ENCODE measurements at regions not wholly inside any gene's neighbourhood (a gene's known extent, or its start where the extent isn't known, plus 50 kb on each side); places are given as distances from the start of the nearest gene placed in this dataset.

DNA sequence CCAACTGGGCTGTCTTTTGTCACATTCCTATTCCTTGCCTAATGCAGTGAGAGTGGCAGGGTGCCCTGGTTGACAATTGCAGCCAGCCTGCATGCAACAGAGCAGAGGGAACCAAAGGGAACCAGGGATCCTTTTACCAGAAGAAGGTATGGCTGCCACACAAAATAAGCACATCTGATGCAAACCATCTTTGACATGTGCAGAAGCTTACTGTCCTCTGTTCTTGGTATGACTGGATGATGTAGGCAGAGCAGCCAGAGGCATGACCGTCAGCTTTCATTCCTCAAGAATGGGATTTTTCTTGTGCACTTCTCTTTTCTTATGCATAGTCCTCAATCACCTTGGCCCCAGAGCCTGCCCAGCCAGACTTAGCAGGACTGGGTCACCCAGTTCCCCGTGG lies 116.1 kb downstream of the UQCRFS1 start:
- Histone ChIP-seq H3K36me3 (ENCODE audit: insufficient read depth, low read length) (no peaks in the 10 kb centered on the region), H3K4me3 (ENCODE audit: low read length) (no peak overlapping the region), H3K9me3 (ENCODE audit: insufficient read depth, low read depth, low read length) (no peaks in the 10 kb centered on the region), H3K9ac (ENCODE audit: low read depth, low read length) (no peak overlapping the region), H3K27ac (ENCODE audit: low read depth, low read length) (no peak overlapping the region), H3K4me1 (ENCODE audit: insufficient read depth, low read length) (peaks cover 6% of the 10 kb centered on the region), H3K27me3 (ENCODE audit: insufficient read depth, low read length) (no peaks in the 10 kb centered on the region)
- 67% methylated on average over 2 of the region's 2 CpGs for WGBS

DNA sequence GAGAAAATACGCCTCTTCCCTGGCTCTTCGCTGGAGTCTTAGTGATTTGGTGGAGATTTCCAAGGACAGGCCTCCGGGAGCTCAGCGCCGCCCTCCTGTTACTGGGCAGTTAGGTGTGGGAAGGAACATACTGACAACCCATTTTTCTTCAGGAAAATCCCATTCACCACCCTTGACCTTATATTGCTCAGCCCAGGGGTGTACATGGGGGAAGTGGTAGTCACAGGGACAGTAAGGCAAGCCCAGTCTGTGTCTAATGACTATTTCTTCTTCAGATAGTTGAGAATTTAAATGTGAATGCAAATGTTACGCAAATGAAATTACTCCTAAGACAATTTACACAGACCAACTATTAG lies 119.4 kb downstream of the UQCRFS1 start:
- Histone ChIP-seq H3K4me1 (ENCODE audit: insufficient read depth, low read length) (peaks cover 16% of the 10 kb centered on the region), H3K4me3 (ENCODE audit: low read length) (no peak overlapping the region), H3K27me3 (ENCODE audit: insufficient read depth, low read length) (no peaks in the 10 kb centered on the region), H3K9ac (ENCODE audit: low read depth, low read length) (no peak overlapping the region), H3K36me3 (ENCODE audit: insufficient read depth, low read length) (no peaks in the 10 kb centered on the region), H3K9me3 (ENCODE audit: insufficient read depth, low read depth, low read length) (no peaks in the 10 kb centered on the region), H3K27ac (ENCODE audit: low read depth, low read length) (no peak overlapping the region)
- 87% methylated on average over 5 of the region's 6 CpGs for WGBS

DNA sequence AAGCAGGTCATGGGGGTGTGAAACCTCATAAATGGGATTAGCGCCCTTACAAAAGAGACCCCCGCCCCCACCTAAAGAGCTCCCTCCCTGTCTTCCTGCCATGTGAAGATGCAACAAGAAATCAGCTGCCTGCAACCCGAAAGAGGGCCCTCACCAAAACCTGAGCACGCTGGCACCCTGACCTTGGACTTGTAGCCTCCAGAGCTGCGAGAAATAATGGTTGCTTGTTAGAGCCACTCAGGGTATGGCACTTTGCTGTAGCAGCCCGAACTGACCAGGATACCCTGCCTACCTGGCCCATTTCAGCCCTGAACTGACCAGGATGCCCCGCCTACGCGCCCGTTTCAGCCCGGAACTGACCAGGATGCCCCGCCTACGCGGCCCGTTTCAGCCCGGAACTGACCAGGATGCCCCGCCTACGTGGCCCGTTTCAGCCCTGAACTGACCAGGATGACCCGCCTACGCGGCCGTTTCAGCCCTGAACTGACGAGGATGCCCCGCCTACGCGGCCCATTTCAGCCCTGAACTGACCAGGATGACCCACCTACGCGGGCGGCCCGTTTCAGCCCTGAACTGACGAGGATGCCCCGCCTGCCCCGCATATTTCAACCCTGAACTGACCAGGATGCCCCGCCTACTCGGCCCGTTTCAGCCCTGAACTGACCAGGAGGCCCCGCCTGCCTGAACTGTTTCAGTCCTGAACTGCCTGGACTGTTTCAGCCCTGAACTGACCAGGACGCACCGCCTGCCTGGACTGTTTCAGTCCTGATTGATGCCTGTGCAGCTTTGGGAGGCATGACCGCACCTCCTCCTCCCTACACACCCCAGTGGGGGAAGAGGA lies 120.0 kb downstream of the UQCRFS1 start:
- Histone ChIP-seq H3K4me3 (ENCODE audit: low read length) (no peak overlapping the region), H3K9ac (ENCODE audit: low read depth, low read length) (no peak overlapping the region), H3K4me1 (ENCODE audit: insufficient read depth, low read length) (peaks cover 16% of the 10 kb centered on the region), H3K27ac (ENCODE audit: low read depth, low read length) (no peak overlapping the region), H3K9me3 (ENCODE audit: insufficient read depth, low read depth, low read length) (no peaks in the 10 kb centered on the region), H3K27me3 (ENCODE audit: insufficient read depth, low read length) (no peaks in the 10 kb centered on the region), H3K36me3 (ENCODE audit: insufficient read depth, low read length) (no peaks in the 10 kb centered on the region)
- 92% methylated on average over 40 of the region's 41 CpGs for WGBS

DNA sequence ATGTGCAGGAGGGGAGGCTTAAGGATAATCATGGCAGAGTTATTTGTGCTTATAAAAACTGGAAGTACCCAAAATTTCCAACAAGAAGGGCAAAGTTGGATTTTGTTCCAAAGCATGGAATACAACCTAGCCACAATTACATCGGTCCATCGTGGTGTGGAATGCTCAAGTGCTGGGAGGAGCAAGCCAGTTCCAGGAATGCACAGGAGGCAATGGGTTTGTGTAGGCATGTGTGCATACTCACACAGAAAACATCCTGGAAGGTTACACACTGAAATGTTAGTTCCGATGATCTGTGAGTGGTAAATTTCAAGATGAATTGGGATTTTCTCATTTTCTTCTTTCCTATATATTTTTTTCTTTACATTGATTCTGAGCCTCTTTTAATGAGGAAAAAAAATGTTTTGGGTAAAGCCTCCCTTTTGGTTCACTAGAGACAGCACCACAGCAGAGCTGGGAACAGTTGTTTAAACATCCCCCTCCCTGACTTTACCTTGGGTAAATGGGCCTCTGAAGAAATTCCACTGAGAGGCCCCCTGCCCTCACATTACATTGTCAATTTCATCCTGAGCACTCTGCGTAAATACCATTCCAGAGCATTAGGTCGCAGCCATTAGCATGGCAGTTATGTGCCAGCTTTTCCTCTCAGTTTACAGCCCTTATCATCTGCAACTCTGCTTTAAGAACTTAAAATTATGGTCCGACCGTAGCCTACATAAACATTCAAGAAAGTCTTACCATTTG lies 122.0 kb downstream of the UQCRFS1 start:
- no peaks in the 10 kb centered on the region for H3K36me3 ChIP-seq (ENCODE audit: insufficient read depth, low read length)
- H3K4me1 ChIP-seq (ENCODE audit: insufficient read depth, low read length), result peaks cover 11% of the 10 kb centered on the region
- H3K9ac ChIP-seq (ENCODE audit: low read depth, low read length), result no peak overlapping the region
- no peak overlapping the region for H3K27ac ChIP-seq (ENCODE audit: low read depth, low read length)
- H3K4me3 ChIP-seq (ENCODE audit: low read length), result no peak overlapping the region
- no peaks in the 10 kb centered on the region for H3K27me3 ChIP-seq (ENCODE audit: insufficient read depth, low read length)
- H3K9me3 ChIP-seq (ENCODE audit: insufficient read depth, low read depth, low read length), result no peaks in the 10 kb centered on the region
- 80% methylated on average over 6 of the region's 7 CpGs for WGBS

DNA sequence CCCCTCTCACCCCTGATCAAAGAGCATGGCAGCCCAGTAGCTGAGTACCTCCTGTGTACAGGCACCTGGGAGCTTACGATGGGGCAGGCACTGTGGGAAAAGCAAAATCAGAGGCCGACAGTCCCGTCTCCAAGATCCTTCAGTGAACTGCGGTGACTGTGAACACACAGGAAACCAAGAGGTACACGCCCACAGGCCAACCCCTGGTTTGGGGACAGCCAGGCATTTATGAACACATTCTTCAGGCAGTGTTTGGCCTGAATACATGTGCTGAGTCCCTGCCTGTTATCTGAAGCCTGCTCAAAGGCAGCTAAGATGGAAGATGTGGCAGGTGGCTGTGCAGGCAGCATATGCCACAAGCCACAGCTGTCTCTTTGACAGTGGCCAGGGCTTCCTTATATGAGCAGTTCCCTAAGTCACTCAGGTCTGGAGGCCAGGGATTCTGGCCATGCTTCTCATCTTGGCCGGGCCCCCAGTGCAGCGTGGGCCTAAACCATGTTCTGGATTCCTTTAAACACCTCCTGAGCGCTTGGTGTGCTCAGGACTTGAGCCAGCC lies 123.6 kb downstream of the UQCRFS1 start:
- no peak overlapping the region for H3K9ac ChIP-seq (ENCODE audit: low read depth, low read length)
- H3K9me3 ChIP-seq (ENCODE audit: insufficient read depth, low read depth, low read length), result no peaks in the 10 kb centered on the region
- WGBS, result 95% methylated on average over 8 of the region's 8 CpGs
- no peak overlapping the region for H3K27ac ChIP-seq (ENCODE audit: low read depth, low read length)
- H3K27me3 ChIP-seq (ENCODE audit: insufficient read depth, low read length), result no peaks in the 10 kb centered on the region
- H3K36me3 ChIP-seq (ENCODE audit: insufficient read depth, low read length), result no peaks in the 10 kb centered on the region
- H3K4me1 ChIP-seq (ENCODE audit: insufficient read depth, low read length), result peaks cover 11% of the 10 kb centered on the region
- H3K4me3 ChIP-seq (ENCODE audit: low read length), result no peak overlapping the region

DNA sequence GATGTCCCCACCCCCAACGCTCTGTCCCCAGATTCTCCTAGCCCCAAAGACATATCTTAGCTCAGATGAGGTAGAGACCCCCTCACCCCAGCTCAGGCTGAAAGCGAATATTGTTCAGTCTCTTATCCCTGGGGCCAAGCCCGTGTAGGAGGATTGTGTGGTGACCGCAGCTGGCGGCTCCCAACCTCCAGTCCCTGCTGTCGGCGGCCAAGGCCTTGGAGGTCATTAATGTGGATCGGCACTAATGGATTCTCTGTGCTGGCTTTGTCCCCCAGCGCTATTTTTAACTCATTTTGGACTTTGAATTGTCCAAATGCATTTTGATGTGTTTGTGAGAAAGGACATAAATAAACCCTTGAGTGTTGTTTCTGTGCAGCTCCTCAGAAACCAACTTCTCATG lies 124.2 kb downstream of the UQCRFS1 start:
- Histone ChIP-seq H3K27ac (ENCODE audit: low read depth, low read length) (no peak overlapping the region), H3K4me1 (ENCODE audit: insufficient read depth, low read length) (peaks cover 11% of the 10 kb centered on the region), H3K27me3 (ENCODE audit: insufficient read depth, low read length) (no peaks in the 10 kb centered on the region), H3K9ac (ENCODE audit: low read depth, low read length) (no peak overlapping the region), H3K36me3 (ENCODE audit: insufficient read depth, low read length) (no peaks in the 10 kb centered on the region), H3K4me3 (ENCODE audit: low read length) (no peak overlapping the region), H3K9me3 (ENCODE audit: insufficient read depth, low read depth, low read length) (no peaks in the 10 kb centered on the region)
- 94% methylated on average over 9 of the region's 9 CpGs for WGBS

DNA sequence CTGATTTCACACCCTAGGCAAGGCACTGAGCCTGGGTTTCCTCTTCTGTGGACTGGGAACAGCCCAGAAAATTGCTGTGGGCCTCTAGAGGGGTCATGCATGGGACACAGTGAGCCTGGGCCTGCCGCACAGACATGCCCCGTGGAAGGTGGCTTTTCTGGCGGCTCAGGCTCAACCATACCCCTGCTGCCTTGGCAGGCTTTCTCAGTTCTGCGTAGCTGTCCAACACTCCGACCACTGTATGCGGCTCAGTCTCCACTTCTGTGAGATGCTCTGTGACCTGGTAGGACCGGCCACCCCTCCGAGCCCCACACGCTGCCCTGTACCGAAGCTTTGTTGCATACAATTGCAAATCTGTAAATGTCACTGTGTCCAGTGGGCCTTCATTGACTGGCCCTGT lies 126.3 kb downstream of the UQCRFS1 start:
- Histone ChIP-seq H3K4me3 (ENCODE audit: low read length) (no peak overlapping the region), H3K9me3 (ENCODE audit: insufficient read depth, low read depth, low read length) (no peaks in the 10 kb centered on the region), H3K4me1 (ENCODE audit: insufficient read depth, low read length) (peaks cover 15% of the 10 kb centered on the region), H3K36me3 (ENCODE audit: insufficient read depth, low read length) (no peaks in the 10 kb centered on the region), H3K27ac (ENCODE audit: low read depth, low read length) (no peak overlapping the region), H3K27me3 (ENCODE audit: insufficient read depth, low read length) (no peaks in the 10 kb centered on the region), H3K9ac (ENCODE audit: low read depth, low read length) (no peak overlapping the region)
- WGBS, result 93% methylated on average over 10 of the region's 10 CpGs

DNA sequence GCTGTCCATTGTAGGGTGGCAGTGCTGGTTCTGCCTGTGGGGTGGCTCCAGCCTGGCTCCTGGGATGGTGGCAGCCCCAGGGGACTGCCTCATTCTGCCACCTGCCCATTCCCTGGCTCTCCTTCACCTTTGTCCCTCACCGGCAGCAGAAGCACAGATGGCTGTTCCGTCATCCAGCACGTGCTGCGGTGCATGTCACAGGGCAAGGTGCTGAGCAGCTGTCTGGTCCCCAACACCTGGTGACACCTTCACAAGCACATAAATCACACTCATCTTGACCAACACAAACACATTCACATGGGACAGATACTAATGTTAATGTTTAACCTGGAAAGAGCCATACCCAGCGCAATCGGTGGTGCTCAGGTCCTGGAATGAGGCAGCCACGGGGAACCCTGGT lies 126.8 kb downstream of the UQCRFS1 start:
- Histone ChIP-seq H3K4me1 (ENCODE audit: insufficient read depth, low read length) (peaks cover 12% of the 10 kb centered on the region), H3K36me3 (ENCODE audit: insufficient read depth, low read length) (no peaks in the 10 kb centered on the region), H3K4me3 (ENCODE audit: low read length) (no peak overlapping the region), H3K27ac (ENCODE audit: low read depth, low read length) (no peak overlapping the region), H3K9me3 (ENCODE audit: insufficient read depth, low read depth, low read length) (no peaks in the 10 kb centered on the region), H3K9ac (ENCODE audit: low read depth, low read length) (no peak overlapping the region), H3K27me3 (ENCODE audit: insufficient read depth, low read length) (no peaks in the 10 kb centered on the region)
- 94% methylated on average over 7 of the region's 7 CpGs for WGBS

DNA sequence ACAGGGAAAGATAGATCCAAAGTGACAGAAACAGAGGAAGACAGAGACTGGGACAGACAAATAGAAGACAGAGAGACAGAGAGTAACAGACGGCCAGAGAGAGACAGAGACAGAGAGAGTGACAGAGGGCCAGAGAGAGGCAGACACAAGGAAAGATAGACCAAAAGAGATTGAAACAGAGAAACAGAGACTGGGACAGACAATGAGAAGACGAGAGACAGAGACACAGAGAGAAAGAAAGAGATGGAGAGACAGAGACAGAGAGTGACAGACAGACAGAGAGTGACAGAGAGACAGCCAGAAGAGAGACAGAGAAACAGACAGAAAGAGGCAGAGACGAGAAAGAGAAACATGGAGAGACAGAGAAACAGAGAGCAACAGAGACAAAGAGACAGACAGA lies 127.3 kb downstream of the UQCRFS1 start:
- Histone ChIP-seq H3K9me3 (ENCODE audit: insufficient read depth, low read depth, low read length) (no peaks in the 10 kb centered on the region), H3K27me3 (ENCODE audit: insufficient read depth, low read length) (no peaks in the 10 kb centered on the region), H3K9ac (ENCODE audit: low read depth, low read length) (no peak overlapping the region), H3K4me3 (ENCODE audit: low read length) (no peak overlapping the region), H3K36me3 (ENCODE audit: insufficient read depth, low read length) (no peaks in the 10 kb centered on the region), H3K27ac (ENCODE audit: low read depth, low read length) (no peak overlapping the region), H3K4me1 (ENCODE audit: insufficient read depth, low read length) (peaks cover 6% of the 10 kb centered on the region)
- WGBS, result 90% methylated on average over 3 of the region's 3 CpGs

DNA sequence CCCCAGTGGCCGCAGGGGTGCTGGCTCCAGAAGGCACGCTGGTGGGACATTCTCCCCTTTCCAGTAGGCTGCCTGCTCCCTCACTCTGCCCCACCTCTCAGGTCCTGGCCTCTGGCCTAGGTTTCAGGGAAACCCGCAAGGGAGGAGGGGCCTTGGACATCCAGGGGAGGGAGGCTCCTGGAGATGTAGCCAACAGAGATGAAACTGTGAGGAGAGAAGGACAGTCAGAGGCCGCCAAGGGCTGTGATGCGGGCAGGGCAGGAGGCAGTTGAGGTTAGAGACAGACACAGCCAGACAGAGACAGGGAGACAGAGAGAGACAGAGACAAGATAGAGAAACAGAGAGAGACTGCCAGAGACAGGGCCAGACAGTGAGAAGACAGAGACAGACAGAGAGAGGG lies 127.7 kb downstream of the UQCRFS1 start:
- 91% methylated on average over 5 of the region's 5 CpGs for WGBS
- Histone ChIP-seq H3K4me1 (ENCODE audit: insufficient read depth, low read length) (peaks cover 5% of the 10 kb centered on the region), H3K27ac (ENCODE audit: low read depth, low read length) (no peak overlapping the region), H3K27me3 (ENCODE audit: insufficient read depth, low read length) (no peaks in the 10 kb centered on the region), H3K4me3 (ENCODE audit: low read length) (no peak overlapping the region), H3K36me3 (ENCODE audit: insufficient read depth, low read length) (no peaks in the 10 kb centered on the region), H3K9me3 (ENCODE audit: insufficient read depth, low read depth, low read length) (no peaks in the 10 kb centered on the region), H3K9ac (ENCODE audit: low read depth, low read length) (no peak overlapping the region)

DNA sequence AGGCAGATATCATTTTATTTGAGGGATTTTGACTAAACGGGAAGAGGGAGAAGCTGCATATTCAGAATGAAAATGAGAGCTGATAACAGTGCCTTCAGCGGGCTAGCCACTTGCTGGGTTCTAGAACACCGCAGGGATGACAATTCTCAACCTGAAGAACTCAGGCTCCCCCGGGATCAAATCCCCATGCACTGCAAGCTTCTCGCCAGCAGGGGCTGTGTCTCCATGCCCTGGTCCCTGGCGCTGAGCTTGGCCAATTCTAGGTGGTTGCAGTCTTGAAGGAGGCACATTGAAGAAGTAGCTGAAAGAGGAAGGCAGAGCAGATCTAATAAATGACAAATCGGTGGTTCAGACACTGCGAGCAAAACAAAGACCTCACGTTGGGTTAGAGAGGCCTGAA lies 128.7 kb downstream of the UQCRFS1 start:
- 75% methylated on average over 9 of the region's 9 CpGs for WGBS
- Histone ChIP-seq H3K27me3 (ENCODE audit: insufficient read depth, low read length) (no peaks in the 10 kb centered on the region), H3K4me3 (ENCODE audit: low read length) (no peak overlapping the region), H3K9me3 (ENCODE audit: insufficient read depth, low read depth, low read length) (no peaks in the 10 kb centered on the region), H3K27ac (ENCODE audit: low read depth, low read length) (no peak overlapping the region), H3K36me3 (ENCODE audit: insufficient read depth, low read length) (no peaks in the 10 kb centered on the region), H3K9ac (ENCODE audit: low read depth, low read length) (no peak overlapping the region), H3K4me1 (ENCODE audit: insufficient read depth, low read length) (peaks cover 12% of the 10 kb centered on the region)
